SU-DHL-6 (cell line): ENCODE measurements at regions not wholly inside any gene's neighbourhood (a gene's known extent, or its start where the extent isn't known, plus 50 kb on each side); places are given as distances from the start of the nearest gene placed in this dataset.
"Not testable (repeated sequence)": the region's sequence is repeated elsewhere in the genome, so short reads cannot be mapped to it uniquely, and the experiment has no call there.

Experiments
- H2AFZ ChIP-seq: fragments of 200-600 bp; sonication (generic); 2 replicates; pipeline ENCODE4 v1.6.1; 2014; ENCODE audit warnings: low read depth, mild to moderate bottlenecking, moderate library complexity, mixed read lengths, antibody characterized with exemption, low read length; ENCODE audit not compliant: severe bottlenecking
- H3F3A ChIP-seq: fragments of 200-600 bp; shearing (Covaris generic); 2 replicates; pipeline ENCODE4 v1.6.0; 2016; ENCODE audit warnings: antibody characterized with exemption, mild to moderate bottlenecking; ENCODE audit not compliant: insufficient read depth
- H3K27ac ChIP-seq: fragments of 200-600 bp; sonication (generic); 2 replicates; pipeline ENCODE4 v1.5.1; 2016; ENCODE audit warnings: low read depth, mild to moderate bottlenecking, low read length, moderate library complexity, mixed read lengths
- H3K27me3 ChIP-seq: fragments of 200-600 bp; sonication (generic), shearing (Covaris generic); 2 replicates; pipeline ENCODE4 v1.6.0; 2014; ENCODE audit warnings: mild to moderate bottlenecking, low read length
- H3K36me3 ChIP-seq: fragments of 200-600 bp; sonication (generic); 2 replicates; pipeline ENCODE4 v1.6.1; 2014; ENCODE audit warnings: mild to moderate bottlenecking, low read length, mixed read lengths
- H3K4me2 ChIP-seq: fragments of 300-600, 200-600 bp; shearing (Covaris generic), sonication (generic); 2 replicates; pipeline ENCODE4 v1.6.0; 2014; ENCODE audit warnings: low read length, low read depth, mild to moderate bottlenecking; ENCODE audit not compliant: poor library complexity, severe bottlenecking
- H3K4me3 ChIP-seq: fragments of 200-600 bp; sonication (generic); 2 replicates; pipeline ENCODE4 v1.5.1; 2014; ENCODE audit warnings: antibody characterized with exemption, low read length, mild to moderate bottlenecking, mixed read lengths; ENCODE audit not compliant: insufficient read depth, poor library complexity, severe bottlenecking
- H3K79me2 ChIP-seq: fragments of 200-600 bp; sonication (generic); 2 replicates; pipeline ENCODE4 v1.6.1; 2014; ENCODE audit warnings: mild to moderate bottlenecking, low read length, moderate library complexity; ENCODE audit not compliant: insufficient read depth
- H3K9ac ChIP-seq: fragments of 200-600 bp; sonication (generic); 2 replicates; pipeline ENCODE4 v1.7.0; 2014; ENCODE audit warnings: mild to moderate bottlenecking, low read length
- H3K9me2 ChIP-seq: fragments of 200-600 bp; sonication (generic); replicated peaks from 2 replicates; pipeline ENCODE4 v1.6.1; 2014; ENCODE audit warnings: low read length; ENCODE audit not compliant: insufficient read depth
- H3K9me3 ChIP-seq: fragments of 200-600 bp; sonication (generic); 2 replicates; pipeline ENCODE4 v1.6.1; 2014; ENCODE audit warnings: low read length, mixed read lengths; ENCODE audit not compliant: insufficient read depth
- H4K20me1 ChIP-seq: fragments of 200-600 bp; sonication (generic); 2 replicates; pipeline ENCODE4 v1.6.1; 2014; ENCODE audit warnings: low read depth, mild to moderate bottlenecking, antibody characterized with exemption, low read length, moderate library complexity, mixed read lengths
- CTCF ChIP-seq: fragments of 200-600 bp; sonication (generic); IDR thresholded peaks from one replicate; pipeline ENCODE4 v1.5.1; 2017; ENCODE audit warnings: antibody characterized with exemption, mild to moderate bottlenecking, low read length, moderate library complexity; ENCODE audit not compliant: insufficient read depth, poor library complexity, severe bottlenecking
- EZH2phosphoT487 ChIP-seq: fragments of 200-600 bp; sonication (generic), shearing (Covaris generic); conservative IDR thresholded peaks from 2 replicates; pipeline ENCODE4 v1.6.1; 2018; ENCODE audit warnings: mild to moderate bottlenecking, antibody characterized with exemption, low read length, moderate library complexity, mixed read lengths

GRCh38 chr10:101280511-101280910 is 51.2 kb upstream of the LBX1 start:
- Histone ChIP-seq H3K27ac (no peak overlapping the region), H3K4me2 (no peak overlapping the region), H3K9me2 (no peaks in the 10 kb centered on the region), H4K20me1 (no peaks in the 10 kb centered on the region), H2AFZ (no peak overlapping the region), H3K9me3 (no peaks in the 10 kb centered on the region), H3K27me3 (no peaks in the 10 kb centered on the region), H3K79me2 (no peaks in the 10 kb centered on the region), H3K9ac (no peak overlapping the region), H3F3A (no peaks in the 10 kb centered on the region), H3K4me3 (no peak overlapping the region), H3K36me3 (no peaks in the 10 kb centered on the region)
- TF ChIP-seq EZH2phosphoT487 (no peak), CTCF (no peak)

DNA sequence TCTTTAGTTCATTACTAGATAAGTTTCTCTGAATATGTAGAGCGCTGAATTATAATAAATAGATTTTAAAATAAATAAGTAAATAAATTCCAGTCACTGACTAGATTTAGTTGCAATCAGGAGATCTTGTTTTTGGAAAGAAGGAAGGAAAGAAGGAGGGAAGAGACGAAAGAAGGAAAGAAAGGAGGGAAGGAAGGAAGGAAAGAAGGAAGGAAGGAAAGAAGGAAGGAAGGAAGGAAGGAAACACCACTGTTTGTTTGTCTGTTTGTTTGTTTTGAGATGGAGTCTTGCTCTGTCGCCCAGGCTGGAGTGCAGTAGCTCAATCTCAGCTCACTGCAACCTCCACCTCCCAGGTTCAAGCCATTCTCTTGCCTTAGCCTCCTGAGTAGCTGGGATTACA is 51.7 kb upstream of the LBX1 start:
- H4K20me1 ChIP-seq, H3K9ac ChIP-seq, H3K27me3 ChIP-seq, H3K36me3 ChIP-seq, H3K9me3 ChIP-seq, H3F3A ChIP-seq, H2AFZ ChIP-seq, H3K4me2 ChIP-seq, H3K9me2 ChIP-seq, H3K4me3 ChIP-seq, H3K27ac ChIP-seq, H3K79me2 ChIP-seq: not testable (repeated sequence)

GRCh38 chr10:101282947-101283346 is 53.7 kb upstream of the LBX1 start:
- H3K9ac ChIP-seq, result no peak overlapping the region
- H2AFZ ChIP-seq, result no peak overlapping the region
- no peaks in the 10 kb centered on the region for H3K36me3 ChIP-seq
- TF ChIP-seq CTCF (no peak), EZH2phosphoT487 (no peak)
- H3K9me3 ChIP-seq, result no peaks in the 10 kb centered on the region
- no peaks in the 10 kb centered on the region for H3K27me3 ChIP-seq
- H3K79me2 ChIP-seq, result no peaks in the 10 kb centered on the region
- no peak overlapping the region for H3K27ac ChIP-seq
- no peak overlapping the region for H3K4me2 ChIP-seq
- no peak overlapping the region for H3K4me3 ChIP-seq
- H3F3A ChIP-seq, result no peaks in the 10 kb centered on the region
- H3K9me2 ChIP-seq, result no peaks in the 10 kb centered on the region
- no peaks in the 10 kb centered on the region for H4K20me1 ChIP-seq

GRCh38 chr10:101283762-101284100 is 54.5 kb upstream of the LBX1 start:
- H3K27me3 ChIP-seq, result no peaks in the 10 kb centered on the region
- no peak overlapping the region for H3K4me3 ChIP-seq
- H3K36me3 ChIP-seq, result no peaks in the 10 kb centered on the region
- no peaks in the 10 kb centered on the region for H3F3A ChIP-seq
- no peak overlapping the region for H3K27ac ChIP-seq
- no peaks in the 10 kb centered on the region for H3K79me2 ChIP-seq
- no peaks in the 10 kb centered on the region for H3K9me3 ChIP-seq
- TF ChIP-seq EZH2phosphoT487, result no peak
- no peak for TF ChIP-seq CTCF
- no peak overlapping the region for H2AFZ ChIP-seq
- H3K9ac ChIP-seq, result no peak overlapping the region
- H4K20me1 ChIP-seq, result no peaks in the 10 kb centered on the region
- H3K4me2 ChIP-seq, result no peak overlapping the region
- no peaks in the 10 kb centered on the region for H3K9me2 ChIP-seq
